ENCODE measurements at regions not wholly inside any gene's neighbourhood (a gene's known extent, or its start where the extent isn't known, plus 50 kb on each side); places are given as distances from the start of the nearest gene placed in this dataset.

DNA sequence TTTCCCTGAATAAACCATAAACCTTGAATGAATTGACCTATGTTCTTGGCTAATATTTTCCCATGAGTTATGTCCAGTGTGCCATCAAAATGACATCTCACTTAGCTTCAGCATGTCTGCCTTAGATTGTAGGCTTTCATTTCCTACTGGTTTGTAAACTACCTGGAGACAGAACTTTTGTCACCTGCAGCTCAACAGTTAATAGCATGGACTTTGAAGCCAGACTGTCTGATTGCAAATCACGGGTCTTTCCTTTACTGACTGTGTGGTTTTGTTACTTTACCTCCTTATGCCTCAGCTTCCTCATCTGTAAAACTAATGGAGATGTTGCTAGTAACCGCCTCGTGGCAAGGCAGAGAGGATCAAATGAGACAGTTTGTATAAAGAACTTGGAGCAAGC, 187.1 kb downstream of the SUCLG1 start:
- no peak overlapping the region for H3K4me3 ChIP-seq (ENCODE audit: low read depth, low read length, poor library complexity, severe bottlenecking)
- no peaks in the 10 kb centered on the region for H3K79me2 ChIP-seq (ENCODE audit: insufficient read depth, low read length)
- no peaks in the 10 kb centered on the region for H3K27me3 ChIP-seq (ENCODE audit: insufficient read depth, low read length)
- TF ChIP-seq EZH2 (IDR thresholded peaks at IDR 0.05; ENCODE audit: borderline replicate concordance, low read length) = no peak
- TF ChIP-seq, protein P1, sequence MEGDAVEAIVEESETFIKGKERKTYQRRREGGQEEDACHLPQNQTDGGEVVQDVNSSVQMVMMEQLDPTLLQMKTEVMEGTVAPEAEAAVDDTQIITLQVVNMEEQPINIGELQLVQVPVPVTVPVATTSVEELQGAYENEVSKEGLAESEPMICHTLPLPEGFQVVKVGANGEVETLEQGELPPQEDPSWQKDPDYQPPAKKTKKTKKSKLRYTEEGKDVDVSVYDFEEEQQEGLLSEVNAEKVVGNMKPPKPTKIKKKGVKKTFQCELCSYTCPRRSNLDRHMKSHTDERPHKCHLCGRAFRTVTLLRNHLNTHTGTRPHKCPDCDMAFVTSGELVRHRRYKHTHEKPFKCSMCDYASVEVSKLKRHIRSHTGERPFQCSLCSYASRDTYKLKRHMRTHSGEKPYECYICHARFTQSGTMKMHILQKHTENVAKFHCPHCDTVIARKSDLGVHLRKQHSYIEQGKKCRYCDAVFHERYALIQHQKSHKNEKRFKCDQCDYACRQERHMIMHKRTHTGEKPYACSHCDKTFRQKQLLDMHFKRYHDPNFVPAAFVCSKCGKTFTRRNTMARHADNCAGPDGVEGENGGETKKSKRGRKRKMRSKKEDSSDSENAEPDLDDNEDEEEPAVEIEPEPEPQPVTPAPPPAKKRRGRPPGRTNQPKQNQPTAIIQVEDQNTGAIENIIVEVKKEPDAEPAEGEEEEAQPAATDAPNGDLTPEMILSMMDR (IDR thresholded peaks at IDR 0.05; ENCODE audit: low read length) = no peak
- H3F3A ChIP-seq (ENCODE audit: insufficient read depth, low read length) = no peaks in the 10 kb centered on the region
- no peak overlapping the region for H2AFZ ChIP-seq (ENCODE audit: low read length)
- no peaks in the 10 kb centered on the region for H3K36me3 ChIP-seq (ENCODE audit: insufficient read depth, low read length)
- H3K9me3 ChIP-seq (ENCODE audit: low read length) = no peaks in the 10 kb centered on the region
- H4K20me1 ChIP-seq (ENCODE audit: insufficient read depth, low read length) = no peaks in the 10 kb centered on the region
- no peaks in the 10 kb centered on the region for H3K9me2 ChIP-seq (ENCODE audit: low read depth, low read length)
- H3K4me2 ChIP-seq (ENCODE audit: low read length) = no peak overlapping the region
- H3K27ac ChIP-seq (ENCODE audit: low read depth, low read length, poor library complexity, severe bottlenecking) = no peak overlapping the region
- H3K4me1 ChIP-seq (ENCODE audit: insufficient read depth, low read length, severe bottlenecking) = no peaks in the 10 kb centered on the region
- no peak overlapping the region for H3K9ac ChIP-seq (ENCODE audit: low read length)

- Histone ChIP-seq H3K27ac (ENCODE audit: low read depth, low read length, poor library complexity, severe bottlenecking) (no peak overlapping the region), H3K79me2 (ENCODE audit: insufficient read depth, low read length) (no peaks in the 10 kb centered on the region), H3K4me1 (ENCODE audit: insufficient read depth, low read length, severe bottlenecking) (no peaks in the 10 kb centered on the region), H3K4me2 (ENCODE audit: low read length) (no peak overlapping the region), H3K27me3 (ENCODE audit: insufficient read depth, low read length) (no peaks in the 10 kb centered on the region), H2AFZ (ENCODE audit: low read length) (no peak overlapping the region), H4K20me1 (ENCODE audit: insufficient read depth, low read length) (no peaks in the 10 kb centered on the region), H3K4me3 (ENCODE audit: low read depth, low read length, poor library complexity, severe bottlenecking) (no peak overlapping the region), H3K9ac (ENCODE audit: low read length) (no peak overlapping the region), H3F3A (ENCODE audit: insufficient read depth, low read length) (no peaks in the 10 kb centered on the region), H3K36me3 (ENCODE audit: insufficient read depth, low read length) (no peaks in the 10 kb centered on the region), H3K9me3 (ENCODE audit: low read length) (no peaks in the 10 kb centered on the region), H3K9me2 (ENCODE audit: low read depth, low read length) (no peaks in the 10 kb centered on the region)
- TF ChIP-seq EZH2 (IDR thresholded peaks at IDR 0.05; ENCODE audit: borderline replicate concordance, low read length) = no peak
- TF ChIP-seq, protein P1 (IDR thresholded peaks at IDR 0.05; ENCODE audit: low read length) = no peak; the same call in 1 of the 2 replicates
Observed at GRCh38 chr2:84257831-84258230, 201.2 kb downstream of the SUCLG1 start.

DNA sequence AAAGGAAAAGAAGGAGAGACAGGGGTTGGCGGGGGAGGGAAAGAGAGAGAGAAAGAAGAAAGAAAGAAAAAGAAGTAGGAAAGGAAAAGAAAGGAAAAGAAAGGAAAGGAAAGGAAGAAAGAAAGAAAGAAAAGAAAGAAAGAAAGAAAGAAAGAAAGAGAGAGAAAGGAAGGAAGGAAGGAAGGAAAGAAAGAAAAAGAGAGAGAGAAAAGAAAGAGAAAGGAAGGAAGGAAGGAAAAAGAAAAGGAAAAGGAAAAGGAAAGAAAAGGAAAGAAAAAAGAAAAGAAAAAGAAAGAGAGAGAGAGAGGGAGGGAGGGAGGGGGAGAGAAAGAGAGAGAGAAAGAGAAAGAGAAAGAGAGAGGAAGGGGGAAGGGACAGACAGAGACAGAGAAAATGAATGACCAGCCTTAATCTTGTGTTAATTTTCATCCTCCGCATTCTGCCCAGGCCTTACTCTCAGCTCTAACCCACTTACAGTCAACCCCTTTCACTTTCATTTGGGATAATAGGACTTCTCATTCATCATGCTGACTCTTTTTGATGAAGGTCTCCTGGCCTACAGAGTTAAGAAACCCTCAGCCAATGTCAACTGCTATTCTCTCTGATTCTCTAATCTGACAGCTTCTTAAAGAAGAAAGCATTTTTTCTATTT, 207.3 kb downstream of the SUCLG1 start:
- Histone ChIP-seq H3K9me2 (ENCODE audit: low read depth, low read length) (no peaks in the 10 kb centered on the region), H3F3A (ENCODE audit: insufficient read depth, low read length) (no peaks in the 10 kb centered on the region), H3K27ac (ENCODE audit: low read depth, low read length, poor library complexity, severe bottlenecking) (no peak overlapping the region), H3K4me3 (ENCODE audit: low read depth, low read length, poor library complexity, severe bottlenecking) (no peak overlapping the region), H3K9ac (ENCODE audit: low read length) (no peak overlapping the region), H3K79me2 (ENCODE audit: insufficient read depth, low read length) (no peaks in the 10 kb centered on the region), H3K36me3 (ENCODE audit: insufficient read depth, low read length) (no peaks in the 10 kb centered on the region), H3K4me1 (ENCODE audit: insufficient read depth, low read length, severe bottlenecking) (no peaks in the 10 kb centered on the region), H3K9me3 (ENCODE audit: low read length) (no peaks in the 10 kb centered on the region), H4K20me1 (ENCODE audit: insufficient read depth, low read length) (no peaks in the 10 kb centered on the region), H2AFZ (ENCODE audit: low read length) (no peak overlapping the region), H3K4me2 (ENCODE audit: low read length) (no peak overlapping the region), H3K27me3 (ENCODE audit: insufficient read depth, low read length) (no peaks in the 10 kb centered on the region)
- TF ChIP-seq EZH2 (IDR thresholded peaks at IDR 0.05; ENCODE audit: borderline replicate concordance, low read length) = no peak
- TF ChIP-seq, protein P1 (IDR thresholded peaks at IDR 0.05; ENCODE audit: low read length) = no peak
